Muscle of leg (tissue), 3 donors: ENCODE measurements at regions not wholly inside any gene's neighbourhood (a gene's known extent, or its start where the extent isn't known, plus 50 kb on each side); places are given as distances from the start of the nearest gene placed in this dataset.

ENCODE experiments used
- DNase-seq: peaks from one replicate; pipeline ENCODE4 v3.0.0; 2013
- H3K27ac ChIP-seq: one replicate; pipeline ENCODE4 v1.5.1; 2013; ENCODE audit warnings: mild to moderate bottlenecking, low read length, control low read depth
- H3K27me3 ChIP-seq: one replicate; pipeline ENCODE4 v1.6.1; 2013; ENCODE audit warnings: low read length; ENCODE audit not compliant: control insufficient read depth, insufficient read depth
- H3K36me3 ChIP-seq: one replicate; pipeline ENCODE4 v1.6.1; 2013; ENCODE audit warnings: low read length; ENCODE audit not compliant: control insufficient read depth, insufficient read depth
- H3K4me1 ChIP-seq: one replicate; pipeline ENCODE4 v1.6.1; 2013; ENCODE audit warnings: low read length; ENCODE audit not compliant: control insufficient read depth, insufficient read depth
- H3K4me3 ChIP-seq: one replicate; pipeline ENCODE4 v1.5.1; 2013; ENCODE audit warnings: low read length, control low read depth
- H3K9me3 ChIP-seq: replicated peaks from 2 replicates; pipeline ENCODE4 v1.6.1; 2013; ENCODE audit warnings: low read depth, low read length; ENCODE audit not compliant: control insufficient read depth
- WGBS: methylation state at CpG from one replicate; pipeline ENCODE4 v1.1.5; 2013; ENCODE audit warnings: missing lambda C conversion rate; ENCODE audit not compliant: insufficient coverage; 5-methylcytosine and 5-hydroxymethylcytosine counted together

DNA sequence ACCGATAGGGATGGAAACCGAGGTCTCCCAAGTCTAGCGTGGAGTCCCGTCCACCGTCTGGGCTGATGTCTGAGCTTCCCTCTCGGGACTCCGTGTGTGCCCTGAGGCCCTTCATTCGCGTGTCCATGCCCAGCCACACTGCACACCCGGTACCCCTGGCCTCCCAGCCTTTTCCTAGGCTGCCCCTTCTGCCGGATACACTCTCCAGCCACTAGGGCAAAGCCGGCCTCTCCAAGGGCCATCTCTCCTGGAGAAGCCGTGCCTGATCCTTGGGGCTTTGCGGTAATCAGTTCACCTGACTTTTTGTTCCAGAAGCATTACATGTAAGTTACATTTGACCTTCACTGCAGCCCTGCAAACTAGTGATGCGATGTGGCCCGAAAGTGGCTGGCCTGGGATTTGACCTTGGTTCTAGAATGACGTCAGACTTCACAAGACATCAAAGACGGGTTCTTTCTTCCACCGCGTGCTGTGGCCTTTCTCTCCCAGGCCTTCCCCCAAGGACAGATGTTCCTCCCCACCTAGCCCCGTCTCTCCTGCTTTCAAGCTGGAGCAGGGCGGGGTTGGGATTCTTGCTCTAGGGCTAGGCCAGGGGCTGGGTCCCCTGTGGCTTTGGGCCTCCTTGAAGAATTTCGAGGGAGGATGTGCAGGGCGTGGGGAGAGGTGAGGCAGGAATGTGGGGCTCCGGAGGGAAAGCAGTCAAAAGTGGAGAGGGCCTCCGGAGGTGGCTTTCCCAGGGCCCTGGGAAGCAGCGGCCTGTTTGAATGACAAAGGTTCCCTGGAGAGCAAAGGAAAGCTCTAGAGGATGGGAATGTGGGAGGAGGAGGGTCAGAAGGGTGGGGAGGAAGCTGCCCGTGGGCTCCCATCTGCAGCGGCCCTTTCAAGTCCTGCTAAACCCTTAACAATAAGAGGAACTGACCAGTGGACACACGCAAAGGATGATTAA is 49.7 kb upstream of the SLC2A1 start:
- H3K4me1 ChIP-seq, result peaks cover 4% of the 10 kb centered on the region
- H3K4me3 ChIP-seq, result no peak overlapping the region
- H3K36me3 ChIP-seq, result no peaks in the 10 kb centered on the region
- peaks cover 22% of the 10 kb centered on the region for H3K27me3 ChIP-seq
- no peak overlapping the region for H3K27ac ChIP-seq
- no peaks in the 10 kb centered on the region for H3K9me3 ChIP-seq
- DNase-seq, result peak; percentile 2
- 58% methylated on average over 25 of the region's 30 CpGs for WGBS
